ENCODE measurements at regions not wholly inside any gene's neighbourhood (a gene's known extent, or its start where the extent isn't known, plus 50 kb on each side); places are given as distances from the start of the nearest gene placed in this dataset.
"Not testable (repeated sequence)": the region's sequence is repeated elsewhere in the genome, so short reads cannot be mapped to it uniquely, and the experiment has no call there.

GRCh38 chr9:88596376-88596775, 61.4 kb downstream of the NXNL2 start:
- no peak for DNase-seq

- no peak for DNase-seq
Measured at GRCh38 chr9:88604836-88605511, 70.0 kb downstream of the NXNL2 start.

DNA sequence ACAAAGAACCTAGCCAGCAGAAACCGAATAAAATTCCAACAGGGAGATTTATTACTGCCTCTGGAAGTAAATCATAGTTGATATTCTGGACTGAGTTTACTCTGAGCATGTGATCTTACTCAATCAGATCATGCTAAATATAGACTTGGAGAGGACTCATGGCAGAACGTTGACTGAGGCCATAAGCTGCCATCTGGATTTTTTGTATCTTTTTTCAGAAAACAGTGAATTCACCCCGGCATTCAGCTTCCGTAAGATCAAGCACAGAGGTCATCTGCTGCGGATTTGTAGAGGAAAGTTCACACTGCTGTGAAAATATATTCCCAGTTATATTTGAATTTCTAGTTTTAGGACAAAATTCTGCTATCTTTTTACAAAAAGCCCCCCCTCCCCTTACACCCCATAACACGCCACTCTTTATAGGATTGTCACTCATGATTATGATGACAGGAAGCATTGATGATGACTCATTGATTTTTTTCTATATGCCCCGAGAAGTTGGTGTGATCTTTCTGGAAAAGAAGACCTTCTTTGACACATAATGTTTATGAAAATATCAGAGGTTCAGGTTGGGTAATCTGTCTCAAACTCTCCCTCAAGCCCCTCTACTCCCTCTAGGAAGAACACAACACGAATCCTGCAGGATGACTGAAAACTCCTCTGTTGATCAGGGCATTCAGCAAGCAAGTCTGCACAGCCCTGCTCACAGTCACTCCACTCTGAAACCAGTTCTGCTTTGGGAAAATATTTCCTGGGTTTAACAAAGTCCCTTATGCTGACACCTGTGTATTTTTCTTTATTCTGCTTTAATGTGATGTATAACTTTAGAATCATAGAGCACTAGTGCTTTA, 70.8 kb downstream of the NXNL2 start:
- DNase-seq: no peak

GRCh38 chr9:88614359-88614758, 79.4 kb downstream of the NXNL2 start:
- DNase-seq: no peak

GRCh38 chr9:88623698-88624097, 88.7 kb downstream of the NXNL2 start:
- no peak for DNase-seq

- DNase-seq: no peak
Measured at GRCh38 chr9:88628114-88628513, 93.1 kb downstream of the NXNL2 start.

DNA sequence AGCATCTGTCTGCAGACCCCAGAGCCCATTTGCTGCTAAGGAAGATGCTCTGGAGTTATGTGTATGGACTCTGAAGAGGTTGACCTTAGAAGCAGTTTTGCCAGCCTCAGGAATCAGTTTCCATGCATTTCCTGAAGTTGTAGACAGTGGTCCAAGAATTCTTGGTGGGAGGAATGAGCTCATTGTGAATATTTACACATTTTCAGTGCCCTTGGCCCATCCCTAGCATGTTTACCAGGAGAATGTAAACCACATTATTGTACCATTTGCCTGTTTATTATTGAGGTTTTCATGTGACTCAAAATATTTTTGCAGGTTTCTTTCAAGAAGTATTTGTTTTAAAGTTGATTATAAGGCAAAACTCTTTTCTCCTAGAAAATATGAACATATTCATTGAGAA, 93.8 kb downstream of the NXNL2 start:
- no peak for DNase-seq

- DNase-seq: not testable (repeated sequence)
Measured at GRCh38 chr9:88630574-88630973, 95.6 kb downstream of the NXNL2 start.

GRCh38 chr9:88635151-88635550, 100.2 kb downstream of the NXNL2 start:
- DNase-seq: no peak

DNA sequence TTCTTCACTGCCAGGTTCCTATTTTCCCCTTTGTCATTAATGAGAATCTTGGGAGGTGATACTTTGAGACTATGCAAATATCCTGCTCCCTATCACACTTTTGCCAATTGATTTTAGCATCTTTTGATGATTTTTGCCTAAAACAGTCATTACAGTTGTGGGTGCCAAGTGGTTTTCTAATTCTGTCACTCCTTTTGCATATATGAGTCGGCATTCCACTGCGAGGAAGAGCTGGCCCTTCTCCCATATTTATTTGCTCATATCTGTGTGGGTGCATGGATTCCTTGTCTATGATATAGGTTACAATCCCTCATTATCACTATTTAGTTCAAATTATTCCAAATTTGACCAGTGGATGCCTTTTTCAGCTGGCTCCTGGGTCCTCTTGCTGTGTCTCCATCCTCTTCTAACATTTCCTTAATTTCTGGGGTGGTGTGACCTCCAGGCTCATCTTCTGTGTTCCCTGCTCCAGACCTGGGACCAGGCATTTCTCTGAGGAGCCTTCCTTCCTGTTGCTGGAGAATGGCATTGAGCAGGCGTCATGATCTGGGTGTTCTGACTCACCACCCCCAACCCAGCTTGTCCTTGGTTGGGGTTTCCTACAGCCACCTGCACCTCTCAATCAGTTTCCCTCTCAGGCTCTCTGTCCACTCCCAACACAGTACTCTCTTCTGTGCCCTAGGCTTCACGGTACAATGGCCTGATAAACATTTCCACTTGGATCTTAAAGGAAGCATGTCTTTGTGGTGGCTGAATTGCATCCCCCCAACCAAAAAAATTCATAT, 106.7 kb downstream of the NXNL2 start:
- DNase-seq: no peak

GRCh38 chr9:88642336-88642735, 107.4 kb downstream of the NXNL2 start:
- DNase-seq: no peak

DNA sequence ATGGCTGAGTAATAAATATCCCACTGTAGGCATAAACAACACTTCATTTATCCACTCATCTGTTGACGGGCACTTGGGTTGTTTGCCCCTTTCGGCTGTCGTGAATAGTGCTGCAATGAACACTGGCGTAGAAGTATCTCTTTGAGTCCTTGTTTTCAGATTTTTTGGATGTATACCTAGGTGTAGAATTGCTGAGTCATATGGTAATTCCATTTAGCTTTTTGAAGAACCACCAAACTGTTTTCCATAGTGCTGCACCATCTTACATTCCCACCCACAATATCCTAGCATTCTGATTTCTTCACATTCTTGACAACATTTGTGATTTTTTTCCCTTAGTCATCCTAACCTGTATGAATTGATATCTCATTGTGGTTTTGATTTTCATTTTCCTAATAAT, 109.0 kb downstream of the NXNL2 start:
- DNase-seq: no peak

- no peak for DNase-seq
Measured at GRCh38 chr9:88645172-88645878, 110.3 kb downstream of the NXNL2 start.

- no peak for DNase-seq
Measured at GRCh38 chr9:88645879-88646199, 110.9 kb downstream of the NXNL2 start.

DNA sequence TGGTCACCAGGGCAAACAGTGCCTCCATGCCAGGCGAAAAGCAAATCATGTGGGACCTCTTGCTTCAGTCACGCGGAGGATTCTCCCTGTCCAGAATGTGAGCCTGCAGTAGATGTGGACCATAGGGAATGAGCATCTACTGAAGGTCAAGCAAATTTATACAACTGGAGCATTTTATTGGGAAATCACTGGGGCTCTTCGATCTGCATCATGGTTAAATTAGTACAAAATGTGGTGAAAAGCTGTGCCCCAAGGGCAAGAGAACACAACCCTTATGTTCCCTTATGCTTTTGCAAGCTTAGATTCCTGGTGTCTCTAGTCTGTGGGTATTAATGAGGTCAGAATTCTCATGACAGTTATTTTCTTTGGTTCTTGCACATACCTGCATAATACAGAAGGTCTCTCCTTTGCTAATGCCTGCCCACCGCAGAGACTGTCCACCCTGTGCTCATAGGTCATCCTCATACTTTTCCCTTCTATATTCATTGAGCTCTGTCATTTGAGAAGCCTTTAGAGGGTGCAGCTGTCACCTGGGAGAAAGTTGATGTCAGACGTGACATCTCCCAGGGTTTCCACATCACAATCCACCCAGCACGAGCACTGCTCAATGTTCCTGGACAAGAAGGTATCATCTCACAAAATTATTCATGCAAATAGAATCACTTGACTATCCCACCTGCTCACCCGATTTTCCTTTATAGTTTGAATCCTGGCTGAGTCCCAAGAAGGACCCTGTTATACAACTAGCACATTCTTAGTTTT, 111.7 kb downstream of the NXNL2 start:
- no peak for DNase-seq

DNA sequence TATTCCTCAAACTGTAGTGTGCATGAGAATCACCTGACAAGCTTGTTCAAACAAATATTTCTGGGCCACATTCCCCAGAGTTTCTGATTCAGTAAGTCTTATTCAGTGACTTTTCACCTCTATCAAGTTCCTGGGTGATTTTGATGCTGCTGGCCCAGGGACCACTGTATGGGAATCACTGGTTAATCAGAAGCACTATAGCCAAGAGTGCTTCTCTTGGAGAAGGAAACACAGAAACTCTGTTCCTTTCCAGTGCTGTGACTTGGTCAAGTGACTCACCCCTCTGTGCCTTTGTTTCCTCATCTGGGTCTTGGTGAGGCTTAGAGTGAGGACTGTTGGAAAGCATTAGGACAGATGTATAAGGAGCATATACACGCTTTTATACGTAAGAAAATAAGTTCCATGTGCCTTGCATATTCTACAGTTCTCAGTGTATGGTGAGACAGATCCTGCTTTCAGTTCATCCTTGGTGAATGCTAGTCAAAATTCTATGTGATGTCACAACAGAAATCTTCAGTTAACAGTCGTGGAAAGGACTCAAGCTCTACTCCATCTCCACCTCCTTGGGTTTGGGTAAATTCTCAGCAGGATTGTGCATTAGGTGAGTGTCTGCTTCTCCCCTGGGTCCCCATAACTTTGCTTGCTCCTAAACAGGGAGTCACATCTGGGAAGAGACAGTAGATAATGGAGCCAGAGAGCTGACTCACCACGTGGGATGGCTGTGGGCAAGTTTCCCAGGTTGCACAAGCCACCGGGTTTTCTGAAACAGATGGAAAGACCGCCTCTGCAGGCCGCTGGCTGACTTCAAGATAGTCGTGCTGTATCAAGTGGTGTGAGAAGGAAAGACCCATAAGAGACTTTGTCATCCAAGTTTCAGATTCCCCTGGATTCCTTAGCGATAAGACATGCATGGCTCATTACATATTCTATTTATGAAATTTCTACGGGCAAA, 117.0 kb downstream of the NXNL2 start:
- DNase-seq: no peak

- no peak for DNase-seq
Measured at GRCh38 chr9:88652876-88653275, 117.9 kb downstream of the NXNL2 start.

GRCh38 chr9:88653406-88653805, 118.4 kb downstream of the NXNL2 start:
- no peak for DNase-seq

DNA sequence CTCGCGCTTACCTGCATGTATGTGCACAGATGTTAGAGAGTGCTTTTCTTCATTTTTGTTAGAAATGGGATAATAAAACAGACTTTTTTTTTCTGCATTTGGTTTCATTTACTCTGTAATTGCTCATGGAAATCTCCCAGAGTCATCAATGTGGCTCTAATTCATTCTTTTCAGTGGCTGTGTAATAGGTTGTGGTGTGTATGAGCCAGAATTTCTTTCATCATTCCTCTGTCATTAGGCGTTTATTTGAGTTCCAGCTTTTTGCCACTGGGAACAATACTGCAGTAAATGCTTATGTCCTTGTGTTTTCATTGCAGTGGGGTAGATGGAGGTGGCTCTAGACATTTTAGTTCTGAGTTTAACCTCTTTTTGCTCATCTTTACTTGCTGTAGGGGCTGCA, 118.9 kb downstream of the NXNL2 start:
- no peak for DNase-seq

- DNase-seq: no peak
Measured at GRCh38 chr9:88657893-88658292, 122.9 kb downstream of the NXNL2 start.

GRCh38 chr9:88658311-88658822, 123.4 kb downstream of the NXNL2 start:
- no peak for DNase-seq

Data from CD4-positive, alpha-beta T cell treated with Interleukin-10 for 1 hour (primary cell).